HepG2 (cell line): ENCODE measurements at regions not wholly inside any gene's neighbourhood (a gene's known extent, or its start where the extent isn't known, plus 50 kb on each side); places are given as distances from the start of the nearest gene placed in this dataset.

Experiments
- ZSCAN20 ChIP-seq: sonication (generic); formaldehyde crosslinking; IDR thresholded peaks from 2 replicates; pipeline ENCODE4 v1.4.0; 2020; ENCODE audit warnings: missing genetic modification reagents, mild to moderate bottlenecking, borderline replicate concordance
- TF ChIP-seq, protein P1 (sequence below): sonication (generic); formaldehyde crosslinking; conservative IDR thresholded peaks from 2 replicates; pipeline ENCODE4 v1.4.0; 2020; ENCODE audit warnings: missing genetic modification reagents
- TF ChIP-seq, protein P2 (sequence below): sonication (generic); formaldehyde crosslinking; IDR thresholded peaks from 2 replicates; pipeline ENCODE4 v1.4.0; 2020; ENCODE audit warnings: mild to moderate bottlenecking, missing genetic modification reagents

DNA sequence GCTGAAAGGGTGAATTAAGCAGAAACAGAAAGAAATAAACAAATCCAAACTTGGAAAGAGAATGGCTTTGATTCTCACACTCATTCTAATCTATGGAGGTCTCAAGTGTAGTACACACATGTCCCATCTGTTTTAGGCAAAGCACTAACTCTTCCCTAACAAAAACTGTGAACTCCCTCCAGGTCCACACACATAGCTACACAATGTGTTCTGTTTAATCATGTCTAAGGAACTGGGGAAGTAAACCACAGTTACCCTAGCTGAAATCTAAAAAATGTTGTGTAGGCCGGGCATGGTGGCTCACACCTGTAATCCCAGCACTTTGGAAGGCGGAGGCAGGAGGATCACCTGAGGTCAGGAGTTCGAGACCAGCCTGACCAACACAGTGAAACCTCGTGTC, 118.7 kb upstream of the FST start (continued):
- TF ChIP-seq, protein P1, sequence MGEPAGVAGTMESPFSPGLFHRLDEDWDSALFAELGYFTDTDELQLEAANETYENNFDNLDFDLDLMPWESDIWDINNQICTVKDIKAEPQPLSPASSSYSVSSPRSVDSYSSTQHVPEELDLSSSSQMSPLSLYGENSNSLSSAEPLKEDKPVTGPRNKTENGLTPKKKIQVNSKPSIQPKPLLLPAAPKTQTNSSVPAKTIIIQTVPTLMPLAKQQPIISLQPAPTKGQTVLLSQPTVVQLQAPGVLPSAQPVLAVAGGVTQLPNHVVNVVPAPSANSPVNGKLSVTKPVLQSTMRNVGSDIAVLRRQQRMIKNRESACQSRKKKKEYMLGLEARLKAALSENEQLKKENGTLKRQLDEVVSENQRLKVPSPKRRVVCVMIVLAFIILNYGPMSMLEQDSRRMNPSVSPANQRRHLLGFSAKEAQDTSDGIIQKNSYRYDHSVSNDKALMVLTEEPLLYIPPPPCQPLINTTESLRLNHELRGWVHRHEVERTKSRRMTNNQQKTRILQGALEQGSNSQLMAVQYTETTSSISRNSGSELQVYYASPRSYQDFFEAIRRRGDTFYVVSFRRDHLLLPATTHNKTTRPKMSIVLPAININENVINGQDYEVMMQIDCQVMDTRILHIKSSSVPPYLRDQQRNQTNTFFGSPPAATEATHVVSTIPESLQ (CRISPR knock-in tag), result no peak
- TF ChIP-seq, protein P2, sequence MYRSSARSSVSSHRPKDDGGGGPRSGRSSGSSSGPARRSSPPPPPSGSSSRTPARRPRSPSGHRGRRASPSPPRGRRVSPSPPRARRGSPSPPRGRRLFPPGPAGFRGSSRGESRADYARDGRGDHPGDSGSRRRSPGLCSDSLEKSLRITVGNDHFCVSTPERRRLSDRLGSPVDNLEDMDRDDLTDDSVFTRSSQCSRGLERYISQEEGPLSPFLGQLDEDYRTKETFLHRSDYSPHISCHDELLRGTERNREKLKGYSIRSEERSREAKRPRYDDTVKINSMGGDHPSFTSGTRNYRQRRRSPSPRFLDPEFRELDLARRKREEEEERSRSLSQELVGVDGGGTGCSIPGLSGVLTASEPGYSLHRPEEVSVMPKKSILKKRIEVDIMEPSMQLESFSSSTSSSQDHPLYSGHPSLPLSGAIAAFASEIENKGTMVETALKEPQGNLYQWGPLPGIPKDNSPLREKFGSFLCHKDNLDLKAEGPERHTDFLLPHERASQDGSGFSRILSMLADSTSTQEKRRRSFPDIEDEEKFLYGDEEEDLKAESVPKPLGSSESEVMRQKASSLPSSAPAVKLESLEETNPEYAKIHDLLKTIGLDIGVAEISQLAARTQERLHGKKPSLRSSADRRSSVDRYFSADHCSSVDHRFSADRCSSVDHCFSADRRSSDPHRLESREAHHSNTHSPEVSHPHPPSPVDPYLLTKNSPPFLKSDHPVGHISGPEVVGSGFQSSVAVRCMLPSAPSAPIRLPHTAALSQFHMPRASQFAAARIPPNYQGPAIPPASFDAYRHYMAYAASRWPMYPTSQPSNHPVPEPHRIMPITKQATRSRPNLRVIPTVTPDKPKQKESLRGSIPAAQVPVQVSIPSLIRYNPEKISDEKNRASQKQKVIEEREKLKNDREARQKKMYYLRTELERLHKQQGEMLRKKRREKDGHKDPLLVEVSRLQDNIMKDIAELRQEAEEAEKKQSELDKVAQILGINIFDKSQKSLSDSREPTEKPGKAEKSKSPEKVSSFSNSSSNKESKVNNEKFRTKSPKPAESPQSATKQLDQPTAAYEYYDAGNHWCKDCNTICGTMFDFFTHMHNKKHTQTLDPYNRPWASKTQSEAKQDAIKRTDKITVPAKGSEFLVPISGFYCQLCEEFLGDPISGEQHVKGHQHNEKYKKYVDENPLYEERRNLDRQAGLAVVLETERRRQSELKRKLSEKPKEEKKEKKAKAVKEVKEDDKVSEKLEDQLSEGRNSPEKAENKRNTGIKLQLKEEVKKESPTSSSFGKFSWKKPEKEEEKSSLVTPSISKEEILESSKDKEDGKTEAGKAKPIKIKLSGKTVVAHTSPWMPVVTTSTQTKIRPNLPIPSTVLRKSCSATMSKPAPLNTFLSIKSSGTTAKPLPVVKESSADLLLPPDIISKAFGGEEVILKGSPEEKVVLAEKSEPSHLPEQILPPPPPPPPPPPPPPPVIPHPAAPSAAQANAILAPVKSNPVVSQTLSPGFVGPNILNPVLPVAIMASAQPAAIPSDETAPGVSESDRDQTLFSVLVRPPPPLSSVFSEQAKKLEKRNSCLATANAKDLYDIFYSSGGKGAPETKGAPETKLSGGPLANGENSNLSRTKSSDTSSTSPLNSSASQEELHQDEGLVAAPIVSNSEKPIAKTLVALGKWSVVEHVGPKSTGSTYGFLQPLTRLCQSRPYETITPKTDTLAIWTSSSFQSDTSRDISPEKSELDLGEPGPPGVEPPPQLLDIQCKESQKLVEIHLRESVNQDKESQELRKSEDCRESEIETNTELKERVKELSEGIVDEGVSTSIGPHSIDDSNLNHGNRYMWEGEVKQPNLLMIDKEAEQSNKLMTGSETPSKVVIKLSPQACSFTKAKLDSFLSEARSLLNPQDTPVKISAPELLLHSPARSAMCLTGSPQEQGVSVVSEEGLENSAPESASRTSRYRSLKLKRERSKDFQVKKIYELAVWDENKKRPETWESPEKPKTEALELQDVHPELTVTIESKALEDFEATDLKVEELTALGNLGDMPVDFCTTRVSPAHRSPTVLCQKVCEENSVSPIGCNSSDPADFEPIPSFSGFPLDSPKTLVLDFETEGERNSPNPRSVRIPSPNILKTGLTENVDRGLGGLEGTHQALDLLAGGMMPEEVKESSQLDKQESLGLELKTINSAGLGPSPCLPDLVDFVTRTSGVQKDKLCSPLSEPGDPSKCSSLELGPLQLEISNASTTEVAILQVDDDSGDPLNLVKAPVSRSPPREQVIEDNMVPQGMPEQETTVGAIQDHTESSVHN (CRISPR knock-in tag), result no peak
- TF ChIP-seq ZSCAN20 (CRISPR knock-in tag), result no peak
